ENCODE measurements at regions not wholly inside any gene's neighbourhood (a gene's known extent, or its start where the extent isn't known, plus 50 kb on each side); places are given as distances from the start of the nearest gene placed in this dataset.

DNA sequence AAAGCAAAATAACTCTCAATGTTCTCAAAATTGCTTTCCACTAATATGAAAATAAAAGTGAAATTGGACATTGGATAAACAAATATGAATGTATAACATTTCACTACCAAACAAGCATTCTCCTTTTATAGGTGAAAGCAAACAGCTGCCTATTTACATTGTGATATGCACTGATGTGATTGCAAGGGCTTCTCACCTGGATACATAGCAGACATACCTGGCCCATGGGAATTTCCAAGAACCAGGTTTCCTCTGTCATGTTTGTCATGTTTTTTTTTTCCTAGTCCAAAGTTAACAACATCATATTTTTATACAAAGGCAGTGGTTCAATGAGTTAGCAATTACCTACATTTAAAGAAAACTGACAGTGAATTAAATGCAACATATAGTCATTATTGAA is 228.5 kb downstream of the ANKRD50 start:
- no peaks in the 10 kb centered on the region for H3K36me3 ChIP-seq

GRCh38 chr4:124484940-124485339 is 227.6 kb downstream of the ANKRD50 start:
- TF ChIP-seq, protein P1, sequence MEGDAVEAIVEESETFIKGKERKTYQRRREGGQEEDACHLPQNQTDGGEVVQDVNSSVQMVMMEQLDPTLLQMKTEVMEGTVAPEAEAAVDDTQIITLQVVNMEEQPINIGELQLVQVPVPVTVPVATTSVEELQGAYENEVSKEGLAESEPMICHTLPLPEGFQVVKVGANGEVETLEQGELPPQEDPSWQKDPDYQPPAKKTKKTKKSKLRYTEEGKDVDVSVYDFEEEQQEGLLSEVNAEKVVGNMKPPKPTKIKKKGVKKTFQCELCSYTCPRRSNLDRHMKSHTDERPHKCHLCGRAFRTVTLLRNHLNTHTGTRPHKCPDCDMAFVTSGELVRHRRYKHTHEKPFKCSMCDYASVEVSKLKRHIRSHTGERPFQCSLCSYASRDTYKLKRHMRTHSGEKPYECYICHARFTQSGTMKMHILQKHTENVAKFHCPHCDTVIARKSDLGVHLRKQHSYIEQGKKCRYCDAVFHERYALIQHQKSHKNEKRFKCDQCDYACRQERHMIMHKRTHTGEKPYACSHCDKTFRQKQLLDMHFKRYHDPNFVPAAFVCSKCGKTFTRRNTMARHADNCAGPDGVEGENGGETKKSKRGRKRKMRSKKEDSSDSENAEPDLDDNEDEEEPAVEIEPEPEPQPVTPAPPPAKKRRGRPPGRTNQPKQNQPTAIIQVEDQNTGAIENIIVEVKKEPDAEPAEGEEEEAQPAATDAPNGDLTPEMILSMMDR (IDR thresholded peaks at IDR 0.05): no peak
- Histone ChIP-seq H3K36me3 (no peaks in the 10 kb centered on the region), H3K27ac (no peak overlapping the region), H3K4me3 (no peak overlapping the region), H3K4me1 (peaks cover 0 to 4% (median 0%) of the 10 kb centered on the region in 9 donors), H3K27me3 (no peaks in the 10 kb centered on the region), H3K9me3 (no peaks in the 10 kb centered on the region)
- ATAC-seq (no peak), DNase-seq (no peak)
- intact Hi-C loops (cut with DNase I): no loop called here
- WGBS, 2 donors: 97% methylated on average over 2 of the region's 2 CpGs

More for the DNA sequence above, 228.5 kb downstream of the ANKRD50 start:
- ATAC-seq (no peak), DNase-seq (no peak)
- H3K9me3 ChIP-seq: no peaks in the 10 kb centered on the region
- H3K27ac ChIP-seq: no peak overlapping the region
- intact Hi-C loops (cut with DNase I): no loop called here
- no peaks in the 10 kb centered on the region for H3K27me3 ChIP-seq
- TF ChIP-seq, protein P1 (IDR thresholded peaks at IDR 0.05): no peak
- peaks cover 0 to 6% (median 0%) of the 10 kb centered on the region in 9 donors for H3K4me1 ChIP-seq
- H3K4me3 ChIP-seq: no peak overlapping the region

- Histone ChIP-seq H3K27ac (no peak overlapping the region), H3K36me3 (no peaks in the 10 kb centered on the region), H3K4me3 (no peak overlapping the region), H3K9me3 (no peaks in the 10 kb centered on the region), H3K27me3 (no peaks in the 10 kb centered on the region), H3K4me1 (peaks cover 0 to 4% (median 0%) of the 10 kb centered on the region in 9 donors)
- intact Hi-C loops (cut with DNase I): no loop called here
- no peak for DNase-seq
- WGBS, 2 donors: 96 to 98% methylated on average over 2 of the region's 2 CpGs
- TF ChIP-seq, protein P1 (IDR thresholded peaks at IDR 0.05): no peak
- no peak for ATAC-seq
Measured at GRCh38 chr4:124486423-124486822, 226.1 kb downstream of the ANKRD50 start.

- ATAC-seq: peak in 1 of 8 donors; percentile 50
- no peak overlapping the region for H3K27ac ChIP-seq
Measured at GRCh38 chr4:124487651-124488050, 224.9 kb downstream of the ANKRD50 start.

More at GRCh38 chr4:124487651-124488050, 224.9 kb downstream of the ANKRD50 start:
- Histone ChIP-seq H3K4me3 (no peak overlapping the region), H3K27me3 (no peaks in the 10 kb centered on the region), H3K36me3 (no peaks in the 10 kb centered on the region), H3K4me1 (peaks cover 0 to 4% (median 0%) of the 10 kb centered on the region in 9 donors), H3K9me3 (no peaks in the 10 kb centered on the region)
- 60 to 64% methylated on average over 2 of the region's 2 CpGs for WGBS, 2 donors
- intact Hi-C loops (cut with DNase I): no loop called here
- no peak for DNase-seq
- TF ChIP-seq, protein P1 (IDR thresholded peaks at IDR 0.05): no peak
